PC-3 (cell line): ENCODE measurements at regions not wholly inside any gene's neighbourhood (a gene's known extent, or its start where the extent isn't known, plus 50 kb on each side); places are given as distances from the start of the nearest gene placed in this dataset.
"Not testable (repeated sequence)": the region's sequence is repeated elsewhere in the genome, so short reads cannot be mapped to it uniquely, and the experiment has no call there.

Source experiments
- ATAC-seq: fragments of 200-7000 bp; cut with Tn5 transposase; 2 replicates; pipeline ENCODE4 v1.9.1; 2020; ENCODE audit warnings: mild to moderate bottlenecking, moderate library complexity
- BruUV-seq: library from RNA; stranded (reverse); fragments of 400-500 nt; replicated peaks from 2 replicates; lab custom pipeline; 2021; lab: Mats Ljungman, UMichigan
- CTCF ChIA-PET: fragments of 300-600 bp; sonication (Branson Sonifier 250); formaldehyde crosslinking; loops from one replicate; lab custom pipeline; 2022; ENCODE audit warnings: antibody characterized with exemption; lab: Charles Lee
- POLR2A ChIA-PET: fragments of 300-600 bp; sonication (Branson Sonifier 250); formaldehyde crosslinking; loops from one replicate; lab custom pipeline; 2022; ENCODE audit warnings: antibody characterized with exemption; ENCODE audit not compliant: unreplicated experiment; lab: Charles Lee
- DNase-seq: peaks from one replicate; pipeline ENCODE4 v3.0.0-alpha.2; 2015
- H2AFZ ChIP-seq: fragments of 300-600 bp; sonication (generic); 2 replicates; pipeline ENCODE4 v1.6.0; 2016; ENCODE audit warnings: antibody characterized with exemption, low read length
- H3F3A ChIP-seq: fragments of 300-600 bp; sonication (generic); one replicate; pipeline ENCODE4 v1.6.0; 2017; ENCODE audit warnings: antibody characterized with exemption, low read length, control low read depth, mild to moderate bottlenecking; ENCODE audit not compliant: unreplicated experiment
- H3K27ac ChIP-seq: fragments of 300-600 bp; sonication (generic); 2 replicates; pipeline ENCODE4 v1.5.1; 2016; ENCODE audit warnings: mild to moderate bottlenecking, low read length
- H3K27me3 ChIP-seq: fragments of 300-600 bp; sonication (generic); 2 replicates; pipeline ENCODE4 v1.6.1; 2016; ENCODE audit warnings: low read length, mixed read lengths
- H3K36me3 ChIP-seq: fragments of 300-600 bp; sonication (generic); 2 replicates; pipeline ENCODE4 v1.6.1; 2016; ENCODE audit warnings: low read depth, mixed run types, low read length, mixed read lengths
- H3K4me1 ChIP-seq: fragments of 300-600 bp; sonication (generic); 2 replicates; pipeline ENCODE4 v1.5.1; 2016; ENCODE audit warnings: low read length; ENCODE audit not compliant: insufficient read depth
- H3K4me2 ChIP-seq: fragments of 300-600 bp; sonication (generic); 2 replicates; pipeline ENCODE4 v1.6.0; 2016; ENCODE audit warnings: low read length
- H3K4me3 ChIP-seq: fragments of 300-600 bp; sonication (generic); 2 replicates; pipeline ENCODE4 v1.5.1; 2016; ENCODE audit warnings: mild to moderate bottlenecking, low read length, mixed read lengths
- H3K79me2 ChIP-seq: fragments of 300-600 bp; sonication (generic); 2 replicates; pipeline ENCODE4 v1.6.1; 2017; ENCODE audit warnings: low read length, mixed read lengths
- H3K9ac ChIP-seq: fragments of 300-600 bp; sonication (generic); 2 replicates; pipeline ENCODE4 v1.6.0; 2016; ENCODE audit warnings: mild to moderate bottlenecking, low read length
- H3K9me2 ChIP-seq: fragments of 300-600 bp; sonication (generic); replicated peaks from 2 replicates; pipeline ENCODE4 v1.6.1; 2016; ENCODE audit warnings: mixed run types, low read length, mixed read lengths
- H3K9me3 ChIP-seq: fragments of 300-600 bp; sonication (generic); 2 replicates; pipeline ENCODE4 v1.6.1; 2016; ENCODE audit warnings: low read length, mixed read lengths
- H4K20me1 ChIP-seq: fragments of 300-600 bp; sonication (generic); 2 replicates; pipeline ENCODE4 v1.6.1; 2016; ENCODE audit warnings: low read length, mixed read lengths
- EZH2 ChIP-seq: fragments of 300-600 bp; sonication (generic); IDR thresholded peaks from one replicate; pipeline ENCODE4 v1.6.1; 2017; ENCODE audit warnings: antibody characterized with exemption, mild to moderate bottlenecking, low read length; ENCODE audit not compliant: unreplicated experiment
- EZH2phosphoT487 ChIP-seq: fragments of 300-600 bp; sonication (generic); IDR thresholded peaks from 2 replicates; pipeline ENCODE4 v1.6.1; 2018; ENCODE audit warnings: mild to moderate bottlenecking, antibody characterized with exemption, low read length, borderline replicate concordance
- intact Hi-C: fragments of 100-400 bp; cut with micrococcal nuclease; formaldehyde crosslinking; loops from 2 replicates; pipeline ENCODE4 v1.9.0; 2023
- TF ChIP-seq, protein P1 (sequence below): fragments of 300-600 bp; sonication (generic); conservative IDR thresholded peaks from 2 replicates; pipeline ENCODE4 v1.5.1; 2017; ENCODE audit warnings: antibody characterized with exemption, low read depth, mild to moderate bottlenecking, low read length

- no peaks in the 10 kb centered on the region for H3K9me3 ChIP-seq
- ChIA-PET POLR2A (no interaction called here), CTCF (interaction anchor here (0.6 kb wide), 1 partner anchor 88 kb away, joined by 8 read pairs; no protein-coding TSS in a partner anchor)
- no peak overlapping the region for H3K4me2 ChIP-seq
- no TSS peak for BruUV-seq
- no peaks in the 10 kb centered on the region for H3K27me3 ChIP-seq
- H3K79me2 ChIP-seq, result no peaks in the 10 kb centered on the region
- TF ChIP-seq, protein P1, sequence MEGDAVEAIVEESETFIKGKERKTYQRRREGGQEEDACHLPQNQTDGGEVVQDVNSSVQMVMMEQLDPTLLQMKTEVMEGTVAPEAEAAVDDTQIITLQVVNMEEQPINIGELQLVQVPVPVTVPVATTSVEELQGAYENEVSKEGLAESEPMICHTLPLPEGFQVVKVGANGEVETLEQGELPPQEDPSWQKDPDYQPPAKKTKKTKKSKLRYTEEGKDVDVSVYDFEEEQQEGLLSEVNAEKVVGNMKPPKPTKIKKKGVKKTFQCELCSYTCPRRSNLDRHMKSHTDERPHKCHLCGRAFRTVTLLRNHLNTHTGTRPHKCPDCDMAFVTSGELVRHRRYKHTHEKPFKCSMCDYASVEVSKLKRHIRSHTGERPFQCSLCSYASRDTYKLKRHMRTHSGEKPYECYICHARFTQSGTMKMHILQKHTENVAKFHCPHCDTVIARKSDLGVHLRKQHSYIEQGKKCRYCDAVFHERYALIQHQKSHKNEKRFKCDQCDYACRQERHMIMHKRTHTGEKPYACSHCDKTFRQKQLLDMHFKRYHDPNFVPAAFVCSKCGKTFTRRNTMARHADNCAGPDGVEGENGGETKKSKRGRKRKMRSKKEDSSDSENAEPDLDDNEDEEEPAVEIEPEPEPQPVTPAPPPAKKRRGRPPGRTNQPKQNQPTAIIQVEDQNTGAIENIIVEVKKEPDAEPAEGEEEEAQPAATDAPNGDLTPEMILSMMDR, result no peak
- no peak for TF ChIP-seq EZH2phosphoT487
- TF ChIP-seq EZH2, result no peak
- no peak overlapping the region for H3K27ac ChIP-seq
- H3K4me3 ChIP-seq, result no peak overlapping the region
- no peaks in the 10 kb centered on the region for H3F3A ChIP-seq
- H3K4me1 ChIP-seq, result no peaks in the 10 kb centered on the region
- H2AFZ ChIP-seq, result no peak overlapping the region
- H4K20me1 ChIP-seq, result no peaks in the 10 kb centered on the region
- intact Hi-C loops, result no loop called here
- no peaks in the 10 kb centered on the region for H3K36me3 ChIP-seq
- no peak overlapping the region for H3K9ac ChIP-seq
- H3K9me2 ChIP-seq, result no peaks in the 10 kb centered on the region
- no peak for ATAC-seq
- no peak for DNase-seq
Measured at GRCh38 chr3:104080088-104080626, 1286.6 kb upstream of the ALCAM start.

- H3K4me2 ChIP-seq, result no peak overlapping the region
- no peak overlapping the region for H3K27ac ChIP-seq
- H3K9me2 ChIP-seq, result no peaks in the 10 kb centered on the region
- no TSS peak for BruUV-seq
- H3F3A ChIP-seq, result no peaks in the 10 kb centered on the region
- H3K9ac ChIP-seq, result no peak overlapping the region
- H3K4me3 ChIP-seq, result no peak overlapping the region
- H3K9me3 ChIP-seq, result peaks cover 8% of the 10 kb centered on the region; the same call in 1 of the 2 replicates
- no peaks in the 10 kb centered on the region for H3K27me3 ChIP-seq
- H3K79me2 ChIP-seq, result no peaks in the 10 kb centered on the region
- DNase-seq, result no peak
- H2AFZ ChIP-seq, result no peak overlapping the region
- H3K36me3 ChIP-seq, result no peaks in the 10 kb centered on the region
- no peak for TF ChIP-seq EZH2phosphoT487
- no peak for TF ChIP-seq EZH2
- TF ChIP-seq, protein P1, result no peak
- ChIA-PET CTCF (no interaction called here), POLR2A (no interaction called here)
- intact Hi-C loops, result no loop called here
- no peaks in the 10 kb centered on the region for H4K20me1 ChIP-seq
- no peak for ATAC-seq
- no peaks in the 10 kb centered on the region for H3K4me1 ChIP-seq
Measured at GRCh38 chr3:104088738-104089137, 1278.0 kb upstream of the ALCAM start.

- H3K9me2 ChIP-seq, H4K20me1 ChIP-seq, DNase-seq, BruUV-seq, H3K27ac ChIP-seq, H3K4me3 ChIP-seq, CTCF ChIA-PET, intact Hi-C loops, ATAC-seq, H3F3A ChIP-seq, H3K9me3 ChIP-seq, H2AFZ ChIP-seq, H3K27me3 ChIP-seq, H3K9ac ChIP-seq, H3K4me2 ChIP-seq, H3K79me2 ChIP-seq, H3K36me3 ChIP-seq, H3K4me1 ChIP-seq, POLR2A ChIA-PET: not testable (repeated sequence)
Measured at GRCh38 chr3:104089987-104090386, 1276.7 kb upstream of the ALCAM start.
